Omental fat pad (tissue), 3 donors: ENCODE measurements at regions not wholly inside any gene's neighbourhood (a gene's known extent, or its start where the extent isn't known, plus 50 kb on each side); places are given as distances from the start of the nearest gene placed in this dataset. TPM values are rescaled to one million over a fixed set of nuclear protein-coding genes. Genes with fewer than 3 reads are reported as not detected.

Experiments
- ATAC-seq: fragments of 150-250 bp; one replicate; pipeline ENCODE4 v1.9.1; 2016; ENCODE audit warnings: mild to moderate bottlenecking, moderate library complexity; ENCODE audit not compliant: low FRiP score
- DNase-seq: peaks from one replicate; pipeline ENCODE4 v3.0.0-alpha.2; 2019; ENCODE audit warnings: low spot score
- small RNA-seq: library from RNA; depleted of rRNA; stranded (forward); fragments of <200 nt; gene quantifications from one replicate; pipeline ENCODE3, GENCODE V24; 2016
- TF ChIP-seq, protein P1 (sequence below), 3 donors: fragments of 450-650 bp; IDR thresholded peaks; one replicate each; pipeline ENCODE4 v1.5.1; 2016 to 2017; ENCODE audit warnings: antibody characterized with exemption in 3 of 3, mild to moderate bottlenecking in 3 of 3, moderate library complexity in 2 of 3

DNA sequence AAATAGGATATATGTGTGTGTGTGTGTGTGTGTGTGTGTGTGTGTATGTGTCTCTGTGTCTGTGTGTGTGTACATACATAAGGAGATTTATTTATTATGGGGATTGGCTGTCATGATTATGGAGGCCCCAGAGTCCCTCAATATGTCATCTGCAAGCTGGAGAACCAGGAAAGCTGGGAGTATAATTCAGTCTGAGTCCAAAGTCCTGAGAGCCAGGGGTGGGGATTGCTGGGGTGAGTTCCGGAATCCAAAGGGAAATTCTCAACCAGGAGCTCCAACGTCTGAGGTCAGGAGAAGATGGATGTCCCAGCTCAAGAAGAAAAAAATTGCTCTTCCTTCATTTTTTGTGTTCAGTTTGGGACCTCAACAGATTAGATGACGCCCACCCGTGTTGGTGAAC is 50.7 kb upstream of the PLPP4 start:
- TF ChIP-seq, protein P1, sequence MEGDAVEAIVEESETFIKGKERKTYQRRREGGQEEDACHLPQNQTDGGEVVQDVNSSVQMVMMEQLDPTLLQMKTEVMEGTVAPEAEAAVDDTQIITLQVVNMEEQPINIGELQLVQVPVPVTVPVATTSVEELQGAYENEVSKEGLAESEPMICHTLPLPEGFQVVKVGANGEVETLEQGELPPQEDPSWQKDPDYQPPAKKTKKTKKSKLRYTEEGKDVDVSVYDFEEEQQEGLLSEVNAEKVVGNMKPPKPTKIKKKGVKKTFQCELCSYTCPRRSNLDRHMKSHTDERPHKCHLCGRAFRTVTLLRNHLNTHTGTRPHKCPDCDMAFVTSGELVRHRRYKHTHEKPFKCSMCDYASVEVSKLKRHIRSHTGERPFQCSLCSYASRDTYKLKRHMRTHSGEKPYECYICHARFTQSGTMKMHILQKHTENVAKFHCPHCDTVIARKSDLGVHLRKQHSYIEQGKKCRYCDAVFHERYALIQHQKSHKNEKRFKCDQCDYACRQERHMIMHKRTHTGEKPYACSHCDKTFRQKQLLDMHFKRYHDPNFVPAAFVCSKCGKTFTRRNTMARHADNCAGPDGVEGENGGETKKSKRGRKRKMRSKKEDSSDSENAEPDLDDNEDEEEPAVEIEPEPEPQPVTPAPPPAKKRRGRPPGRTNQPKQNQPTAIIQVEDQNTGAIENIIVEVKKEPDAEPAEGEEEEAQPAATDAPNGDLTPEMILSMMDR (IDR thresholded peaks at IDR 0.05), result no peak

More for the DNA sequence above, 50.7 kb upstream of the PLPP4 start:
- ATAC-seq (no peak), DNase-seq (no peak)

Small RNA genes lying in the stretch of these regions (small RNA-seq; reads per million reads assigned to genes)
- gene AL355298.1, result not detected
